AG09319 (cell line): ENCODE measurements at regions not wholly inside any gene's neighbourhood (a gene's known extent, or its start where the extent isn't known, plus 50 kb on each side); places are given as distances from the start of the nearest gene placed in this dataset.
A peak's percentile ranks its signal among the peaks of the same experiment; 100 is the strongest.
"Not testable (repeated sequence)": the region's sequence is repeated elsewhere in the genome, so short reads cannot be mapped to it uniquely, and the experiment has no call there.

Experiments used
- DNase-seq: peaks from one replicate; pipeline ENCODE4 v3.0.0-alpha.2; 2010; ENCODE audit warnings: low read depth; ENCODE audit errors: extremely low read depth
- TF ChIP-seq, protein P1 (sequence below): IDR thresholded peaks from 2 replicates; pipeline ENCODE4 v1.5.1; 2011; ENCODE audit warnings: low read depth, mild to moderate bottlenecking, inconsistent platforms, low read length, moderate library complexity

DNA sequence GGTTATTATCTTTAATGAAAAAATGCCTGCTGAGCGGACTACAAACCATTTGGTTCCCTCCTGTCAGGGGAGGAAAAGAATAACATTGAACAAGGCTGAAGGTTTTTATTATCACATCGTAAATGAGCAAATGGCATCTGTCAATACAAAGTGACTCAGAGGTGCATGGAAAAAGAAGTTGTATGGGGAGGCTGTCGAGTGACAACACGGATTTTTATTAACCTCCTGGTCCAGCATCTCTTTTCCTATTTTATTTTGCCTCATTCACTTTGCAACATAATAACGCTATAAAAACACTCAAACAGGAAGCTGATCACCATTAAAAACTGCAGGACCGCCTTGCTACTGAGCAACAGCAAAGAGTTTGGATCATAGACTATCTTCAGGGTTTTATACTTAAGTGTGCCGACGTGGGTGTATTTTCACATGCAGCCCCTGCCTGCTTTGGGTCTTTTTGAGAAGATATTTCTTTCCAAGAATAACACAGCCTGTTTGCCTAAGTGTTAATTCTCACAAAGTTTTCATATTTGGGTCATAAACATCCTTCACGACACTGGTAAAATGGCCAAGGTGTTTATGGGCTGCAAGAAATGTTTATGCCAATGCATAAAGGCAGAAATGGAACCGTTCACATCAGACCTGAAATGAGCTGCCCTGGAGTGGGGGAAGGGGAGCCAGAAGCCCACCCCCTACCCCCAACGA, 132.1 kb upstream of the SALL4 start:
- TF ChIP-seq, protein P1, sequence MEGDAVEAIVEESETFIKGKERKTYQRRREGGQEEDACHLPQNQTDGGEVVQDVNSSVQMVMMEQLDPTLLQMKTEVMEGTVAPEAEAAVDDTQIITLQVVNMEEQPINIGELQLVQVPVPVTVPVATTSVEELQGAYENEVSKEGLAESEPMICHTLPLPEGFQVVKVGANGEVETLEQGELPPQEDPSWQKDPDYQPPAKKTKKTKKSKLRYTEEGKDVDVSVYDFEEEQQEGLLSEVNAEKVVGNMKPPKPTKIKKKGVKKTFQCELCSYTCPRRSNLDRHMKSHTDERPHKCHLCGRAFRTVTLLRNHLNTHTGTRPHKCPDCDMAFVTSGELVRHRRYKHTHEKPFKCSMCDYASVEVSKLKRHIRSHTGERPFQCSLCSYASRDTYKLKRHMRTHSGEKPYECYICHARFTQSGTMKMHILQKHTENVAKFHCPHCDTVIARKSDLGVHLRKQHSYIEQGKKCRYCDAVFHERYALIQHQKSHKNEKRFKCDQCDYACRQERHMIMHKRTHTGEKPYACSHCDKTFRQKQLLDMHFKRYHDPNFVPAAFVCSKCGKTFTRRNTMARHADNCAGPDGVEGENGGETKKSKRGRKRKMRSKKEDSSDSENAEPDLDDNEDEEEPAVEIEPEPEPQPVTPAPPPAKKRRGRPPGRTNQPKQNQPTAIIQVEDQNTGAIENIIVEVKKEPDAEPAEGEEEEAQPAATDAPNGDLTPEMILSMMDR, result no peak

DNA sequence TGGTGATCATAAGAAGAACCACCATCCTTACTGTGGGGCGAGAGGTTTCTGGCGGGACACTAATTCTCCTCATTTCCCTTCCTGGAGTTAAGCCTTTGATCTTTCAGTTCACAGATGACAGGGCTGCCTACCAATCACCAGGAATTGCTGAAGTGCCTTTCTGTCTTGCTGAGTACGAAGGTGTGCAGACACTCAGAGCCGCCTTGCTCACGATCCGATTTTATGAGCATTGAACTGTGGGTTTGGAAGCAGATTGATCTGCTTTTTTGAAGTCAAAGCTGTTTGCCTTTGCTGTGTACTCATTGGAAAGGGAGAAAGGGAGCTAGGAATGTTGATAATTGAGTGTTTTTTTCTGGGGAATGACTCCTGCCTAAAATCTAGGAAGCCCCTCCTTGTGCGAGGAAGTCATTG, 129.1 kb upstream of the SALL4 start:
- no peak for DNase-seq
- TF ChIP-seq, protein P1, result no peak

More for the DNA sequence above, 132.1 kb upstream of the SALL4 start:
- no peak for DNase-seq

DNA sequence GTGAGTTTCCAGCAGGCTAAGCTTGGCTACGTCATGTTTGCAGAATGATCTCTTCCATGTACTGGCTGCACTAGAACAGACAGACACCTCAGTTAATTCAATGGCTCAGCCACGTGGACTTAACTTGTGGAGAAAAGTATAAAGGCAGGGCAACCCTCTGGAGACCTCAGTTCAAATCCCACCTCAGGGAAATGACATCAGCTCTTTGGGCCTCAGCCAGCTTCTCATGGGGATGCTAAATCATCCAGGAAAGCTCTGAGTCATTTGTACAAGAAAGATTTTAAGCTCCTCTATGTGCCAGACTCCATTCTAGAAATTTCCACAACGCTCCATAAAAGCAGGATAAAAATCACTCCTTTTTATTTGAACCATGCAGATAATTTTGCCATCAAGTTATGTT, 128.5 kb upstream of the SALL4 start:
- TF ChIP-seq, protein P1, result no peak
- peak; percentile 16 for DNase-seq

DNA sequence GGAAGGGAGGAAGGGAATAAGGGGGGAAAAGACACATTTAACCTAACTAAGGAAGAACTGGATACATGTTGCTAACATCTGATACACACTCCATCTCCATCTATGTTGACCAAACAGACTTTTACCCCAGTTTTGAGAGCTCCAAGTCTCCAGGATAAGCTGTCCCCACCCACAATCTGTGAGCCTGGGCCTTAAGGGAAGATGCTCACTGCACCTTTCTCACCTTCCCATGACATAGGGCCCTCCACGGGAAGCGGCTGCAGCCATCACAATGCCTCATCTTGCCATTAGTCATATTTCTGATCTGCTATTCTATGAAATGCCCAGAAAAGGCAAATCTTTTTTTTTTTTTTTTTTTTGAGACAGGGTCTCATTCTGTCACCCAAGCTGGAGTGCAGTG, 126.6 kb upstream of the SALL4 start:
- TF ChIP-seq, protein P1, result no peak
- DNase-seq, result no peak

DNA sequence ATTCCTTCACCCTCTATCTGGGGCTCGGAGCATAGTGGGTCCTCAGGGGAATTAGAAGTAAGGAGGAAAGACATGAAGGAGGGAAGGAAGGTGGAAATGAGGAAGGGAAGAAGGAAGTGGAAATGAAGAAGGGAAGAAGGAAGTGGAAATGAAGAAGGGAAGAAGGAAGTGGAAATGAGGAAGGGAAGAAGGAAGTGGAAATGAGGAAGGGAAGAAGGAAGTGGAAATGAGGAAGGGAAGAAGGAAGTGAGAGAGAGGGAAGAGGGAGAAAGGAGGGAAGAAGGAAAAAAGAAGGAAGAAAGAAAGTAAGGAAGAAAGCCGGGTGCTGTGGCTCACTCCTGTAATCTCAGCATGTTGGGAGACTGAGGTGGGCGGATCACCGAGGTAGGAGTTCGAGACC, 125.6 kb upstream of the SALL4 start:
- not testable (repeated sequence) for DNase-seq

DNA sequence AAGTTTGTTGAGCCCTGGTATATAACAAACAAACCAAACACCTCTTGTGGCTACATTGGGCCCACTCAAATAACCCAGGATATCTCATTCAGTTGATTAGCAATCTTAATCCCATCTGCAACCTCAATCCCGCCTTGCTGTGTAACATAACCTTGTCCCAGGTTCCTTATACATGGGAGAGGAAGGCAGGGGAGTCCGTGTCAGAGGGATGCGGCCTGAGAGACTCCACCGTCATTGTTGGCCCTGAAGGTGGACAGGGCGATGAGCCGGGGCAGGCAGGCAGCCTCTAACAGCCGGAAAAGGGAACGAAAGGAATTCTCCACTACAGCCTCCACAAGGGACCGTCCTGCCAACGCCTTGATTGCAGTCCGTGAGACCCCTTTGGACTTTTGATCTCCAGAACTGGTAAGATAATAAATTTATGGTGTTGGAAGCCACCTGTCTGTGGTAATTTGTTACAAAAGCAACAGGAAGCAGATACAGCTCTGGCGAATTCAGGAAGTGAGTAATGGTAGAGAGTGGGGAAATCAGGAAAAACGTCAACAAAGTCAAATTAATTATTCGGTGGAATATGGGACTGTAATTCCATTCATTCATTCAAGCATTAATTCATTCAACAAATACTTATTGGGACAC, 124.5 kb upstream of the SALL4 start:
- TF ChIP-seq, protein P1, result no peak
- DNase-seq, result no peak

DNA sequence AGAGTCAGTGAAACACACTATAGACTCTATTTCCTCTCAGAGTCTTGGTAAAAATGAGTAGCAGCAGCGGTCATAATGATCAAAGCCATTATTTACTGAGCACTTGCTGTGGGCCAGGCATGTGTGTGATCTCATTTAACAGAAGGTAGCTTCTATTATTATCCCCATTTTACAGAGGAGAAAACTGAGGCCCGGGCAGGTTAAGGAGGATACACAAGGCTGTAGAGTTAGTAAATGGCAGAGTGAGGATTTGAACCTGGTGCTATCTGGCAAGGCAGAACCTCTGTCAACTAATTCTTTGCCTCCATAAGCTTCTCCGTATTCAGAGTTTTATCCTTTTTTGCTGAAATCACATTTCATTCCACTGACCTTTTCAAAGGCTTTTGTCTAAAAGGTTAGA, 122.2 kb upstream of the SALL4 start:
- DNase-seq, result no peak
- TF ChIP-seq, protein P1, result no peak

DNA sequence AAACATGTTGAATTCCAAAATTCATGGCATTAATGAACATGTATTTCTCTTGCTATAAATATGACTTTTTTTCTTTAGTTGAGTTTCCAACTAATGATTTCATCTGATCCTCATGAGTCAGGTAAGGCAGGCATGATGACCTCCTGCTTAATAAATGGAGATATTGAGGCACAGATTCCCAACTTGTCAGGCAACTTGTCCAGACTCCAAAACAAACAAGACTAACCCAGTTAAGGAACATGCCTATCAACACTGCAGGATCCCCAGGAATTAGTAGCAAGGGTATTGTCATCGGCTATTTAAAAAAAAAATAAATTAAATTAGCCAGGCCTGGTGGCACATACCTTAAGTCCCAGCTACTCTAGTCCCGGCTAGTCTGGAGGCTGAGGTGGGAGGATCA, 121.3 kb upstream of the SALL4 start:
- DNase-seq, result no peak
- TF ChIP-seq, protein P1, result no peak

DNA sequence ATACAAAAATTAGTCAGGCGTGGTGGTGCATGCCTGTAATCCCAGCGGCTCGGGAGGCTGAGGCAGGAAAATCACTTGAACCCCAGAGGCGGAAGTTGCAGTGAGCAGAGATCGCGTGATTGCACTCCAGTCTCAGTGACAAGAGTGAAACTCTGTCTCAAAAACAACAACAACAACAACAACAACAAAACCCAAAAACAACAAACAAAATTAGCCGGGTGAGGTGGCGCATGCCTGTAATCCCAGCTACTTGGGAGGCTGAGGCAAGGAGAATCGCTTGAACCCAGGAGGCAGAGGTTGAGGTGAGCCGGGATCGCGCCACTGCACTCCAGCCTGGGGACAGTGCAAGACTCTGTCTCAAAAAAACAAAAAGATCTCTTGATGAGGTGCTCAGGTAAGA, 120.5 kb upstream of the SALL4 start:
- DNase-seq, result not testable (repeated sequence)
